GM19239 (cell line): ENCODE measurements at regions not wholly inside any gene's neighbourhood (a gene's known extent, or its start where the extent isn't known, plus 50 kb on each side); places are given as distances from the start of the nearest gene placed in this dataset.

Experiments used
- DNase-seq: peaks from one replicate; pipeline ENCODE4 v3.0.0; 2011; ENCODE audit warnings: low spot score; ENCODE audit not compliant: insufficient read length
- FAIRE-seq: peaks from 2 replicates; lab custom pipeline; 2011; peaks lifted over from hg19 to GRCh38; lab: Jason Lieb, UNC

DNA sequence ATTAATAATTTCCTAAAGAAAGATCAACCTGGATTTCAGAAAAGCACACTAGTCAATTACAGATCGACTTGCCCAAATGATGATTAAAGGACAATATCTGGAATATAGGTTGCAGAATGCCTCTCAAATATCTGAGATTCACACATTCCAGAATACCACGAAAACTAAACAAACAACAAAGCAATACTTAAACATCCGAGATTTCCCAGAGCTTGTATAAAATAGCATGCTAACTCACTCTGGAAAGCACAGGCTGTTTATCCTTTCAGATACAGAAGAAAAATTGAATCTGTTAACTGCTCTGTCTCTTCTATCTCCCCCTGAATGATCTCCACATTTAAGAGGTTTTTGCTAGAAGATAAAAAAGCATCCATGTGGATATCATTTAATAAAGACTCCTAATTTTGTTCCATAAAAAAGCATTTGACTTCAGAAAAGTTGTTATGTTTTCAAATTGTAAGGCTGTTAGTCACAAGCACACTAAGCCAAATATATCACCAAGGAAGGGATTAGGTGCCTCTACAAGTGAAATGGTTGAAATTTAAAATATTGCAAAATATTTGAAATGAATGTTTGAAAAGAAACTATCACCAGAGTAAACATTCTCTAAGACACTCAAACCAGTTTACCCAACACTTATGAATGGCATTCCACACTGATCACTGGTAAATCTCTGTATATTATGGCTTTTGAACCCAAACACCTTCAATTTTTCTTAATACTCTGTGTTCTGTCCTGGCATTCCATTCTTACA is 865.1 kb upstream of the ADAMTS5 start:
- FAIRE-seq (no peak), DNase-seq (no peak)

DNA sequence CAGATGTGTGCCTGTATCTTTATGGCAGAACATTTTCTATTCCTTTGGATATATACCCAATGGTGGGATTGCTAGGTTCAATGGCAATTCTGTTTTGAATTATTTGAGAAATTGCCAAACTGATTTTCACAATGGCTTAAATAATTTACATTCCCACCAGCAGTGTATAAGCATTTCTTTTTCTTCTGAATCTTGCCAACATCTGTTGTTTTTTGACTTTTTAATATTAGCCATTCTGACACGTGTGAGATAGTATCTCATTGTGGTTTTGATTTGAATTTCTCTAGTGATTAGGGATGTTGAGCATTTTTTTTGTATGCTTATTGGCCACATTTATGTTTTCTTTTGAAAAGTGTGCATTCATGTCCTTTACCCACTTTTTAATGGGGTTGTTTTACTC is 864.3 kb upstream of the ADAMTS5 start:
- no peak for FAIRE-seq
- DNase-seq: no peak

- FAIRE-seq: no peak
- DNase-seq: no peak
These were observed 861.1 kb upstream of the ADAMTS5 start for GRCh38 chr21:27827972-27828371.

DNA sequence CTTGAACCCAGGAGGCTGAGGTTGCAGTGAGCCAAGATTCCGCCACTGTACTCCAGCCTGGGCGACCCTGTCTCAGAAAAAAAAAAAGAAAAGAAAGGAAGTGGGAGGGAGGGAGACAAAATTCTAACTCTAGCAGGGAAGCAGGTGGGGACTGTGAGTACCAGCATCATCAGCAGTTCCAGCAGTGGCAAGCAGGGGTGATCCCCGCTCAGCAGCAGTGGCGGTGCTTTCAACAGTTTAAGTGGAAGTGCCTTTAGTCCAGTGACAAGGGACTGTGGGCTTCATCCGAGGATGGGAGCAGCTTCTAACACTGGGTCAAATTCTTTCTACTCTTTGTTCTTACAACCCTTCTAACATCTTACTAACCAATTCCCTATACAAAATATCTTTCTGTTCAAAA is 858.1 kb upstream of the ADAMTS5 start:
- DNase-seq (no peak), FAIRE-seq (no peak)

GRCh38 chr21:27823652-27824201 is 856.8 kb upstream of the ADAMTS5 start:
- DNase-seq (no peak), FAIRE-seq (no peak)

GRCh38 chr21:27820342-27820741 is 853.5 kb upstream of the ADAMTS5 start:
- FAIRE-seq (no peak), DNase-seq (no peak)

- FAIRE-seq (no peak), DNase-seq (no peak)
These were observed 852.4 kb upstream of the ADAMTS5 start for GRCh38 chr21:27819299-27819698.

DNA sequence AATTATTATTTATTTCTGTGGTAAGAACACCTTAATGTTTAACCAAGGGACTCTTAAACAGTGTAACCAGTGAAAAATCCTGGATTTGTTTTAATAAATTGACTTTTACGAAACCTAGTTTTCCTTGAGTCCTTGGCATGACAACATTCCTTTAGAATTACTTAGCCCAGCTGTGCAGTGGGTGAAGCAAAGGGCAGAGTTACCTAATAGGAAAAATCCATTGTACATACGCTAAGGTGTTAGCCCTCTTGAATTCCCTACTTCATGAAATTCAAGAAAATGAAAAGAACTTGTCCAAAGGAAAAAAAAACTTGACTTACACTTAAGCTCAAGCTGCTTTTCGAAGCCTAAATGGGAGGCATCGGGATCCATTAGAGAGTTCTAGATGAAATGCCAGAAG is 852.0 kb upstream of the ADAMTS5 start:
- DNase-seq: no peak
- FAIRE-seq: no peak

DNA sequence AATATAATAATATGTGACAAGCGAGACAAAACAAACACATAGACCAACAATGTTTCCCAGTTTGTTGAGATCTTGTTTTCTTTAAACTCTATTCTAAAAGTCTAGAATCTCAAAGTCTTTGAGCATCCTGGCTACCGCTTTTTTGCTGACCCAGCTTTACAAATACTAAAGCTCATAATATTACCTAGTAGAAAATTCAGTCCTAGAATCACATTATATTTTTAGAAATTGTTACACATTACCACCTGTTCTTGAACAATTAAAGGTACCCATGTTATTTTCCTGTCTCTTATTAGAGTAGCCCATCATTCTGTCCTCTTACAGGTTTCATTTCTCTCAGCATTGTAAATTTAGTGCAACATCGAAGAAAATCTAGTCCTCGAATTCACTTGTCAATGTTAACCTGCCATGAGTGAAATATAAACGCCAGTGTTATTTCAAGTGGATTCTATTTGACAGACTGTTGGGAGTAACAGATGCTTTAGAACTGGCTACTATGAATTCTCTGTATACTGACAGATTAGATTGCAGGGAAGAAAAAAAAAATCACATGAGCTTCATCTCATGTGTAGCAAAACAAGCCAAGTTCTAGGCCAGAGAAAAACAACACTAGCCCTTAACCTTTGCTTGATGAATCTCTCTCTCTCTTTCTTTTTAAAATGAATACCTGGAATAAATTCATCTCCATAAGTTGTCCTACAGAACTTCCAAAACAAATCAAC is 851.2 kb upstream of the ADAMTS5 start:
- FAIRE-seq (no peak), DNase-seq (no peak)

GRCh38 chr21:27817074-27817473 is 850.2 kb upstream of the ADAMTS5 start:
- DNase-seq: no peak
- no peak for FAIRE-seq

GRCh38 chr21:27816301-27816700 is 849.4 kb upstream of the ADAMTS5 start:
- no peak for DNase-seq
- FAIRE-seq: no peak

DNA sequence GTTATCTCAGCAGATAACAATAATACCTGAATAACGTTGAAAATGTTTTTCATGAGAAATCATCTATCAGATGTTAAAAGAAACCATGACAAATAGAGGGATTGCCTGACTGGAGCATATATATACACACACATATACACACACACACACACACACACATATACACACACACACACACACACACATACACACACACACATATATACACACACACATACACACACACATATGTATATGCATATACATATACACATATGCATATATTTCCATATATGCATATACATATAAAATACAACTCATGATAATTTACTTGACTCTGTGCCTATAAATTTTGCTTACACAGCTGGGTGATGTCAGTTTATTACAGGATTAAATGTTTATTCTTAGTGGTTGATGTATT is 847.3 kb upstream of the ADAMTS5 start:
- FAIRE-seq (no peak), DNase-seq (no peak)

GRCh38 chr21:27813750-27814149 is 846.9 kb upstream of the ADAMTS5 start:
- FAIRE-seq (no peak), DNase-seq (no peak)

DNA sequence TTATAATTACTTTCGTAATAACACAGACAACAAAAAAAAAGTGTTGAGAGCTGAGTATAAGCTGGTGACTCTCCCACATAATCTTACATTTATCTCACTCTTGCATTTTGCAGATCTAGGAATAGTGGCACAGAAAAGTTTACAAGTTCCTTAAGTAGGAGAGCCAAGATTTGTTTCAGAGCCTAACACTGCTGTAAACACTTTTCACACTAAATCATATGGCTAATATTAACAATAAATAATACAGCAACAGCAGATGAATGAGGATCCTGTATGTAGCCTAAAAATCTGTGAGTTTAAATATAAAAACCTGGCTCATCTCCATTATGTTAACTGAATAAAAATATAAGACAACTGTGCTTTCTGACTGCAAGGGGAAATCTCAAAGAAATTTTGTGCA is 846.5 kb upstream of the ADAMTS5 start:
- no peak for DNase-seq
- FAIRE-seq: no peak

DNA sequence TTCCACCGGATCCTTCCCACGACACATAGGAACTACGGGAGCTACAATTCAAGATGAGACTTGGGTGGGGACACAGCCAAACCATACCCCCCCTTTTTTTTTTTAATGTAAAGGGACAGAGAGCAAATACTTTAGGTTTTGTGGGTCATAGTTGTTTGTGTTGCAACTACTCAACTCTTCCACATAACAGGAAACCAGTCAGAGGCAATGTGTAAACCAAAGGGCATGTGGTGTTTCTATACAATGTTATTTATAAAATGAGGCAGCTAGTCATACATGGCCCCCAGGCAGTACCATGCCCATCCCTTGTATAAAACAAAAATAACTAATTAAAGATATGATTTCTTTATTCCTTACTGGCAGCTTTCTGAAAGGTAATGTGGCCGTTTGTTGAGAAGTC is 845.4 kb upstream of the ADAMTS5 start:
- DNase-seq (no peak), FAIRE-seq (no peak)

DNA sequence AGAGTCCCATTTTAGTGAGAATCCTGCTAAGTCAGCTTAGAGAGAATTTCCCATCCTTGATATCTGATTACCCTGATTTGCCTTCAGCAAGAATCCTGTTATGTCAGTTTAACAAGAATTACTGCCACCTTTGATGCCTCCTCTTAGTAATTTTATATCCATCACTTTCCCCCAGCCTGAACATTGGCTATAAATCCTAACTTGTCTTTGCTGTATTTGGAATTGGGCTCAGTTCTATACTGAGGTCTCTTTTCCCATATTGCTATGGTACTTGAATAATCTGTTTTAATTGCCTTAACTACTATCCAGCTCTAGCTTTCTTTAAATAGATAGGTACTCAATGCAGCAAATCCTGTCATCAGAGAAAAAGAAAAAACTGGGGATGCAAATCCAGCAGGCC is 842.0 kb upstream of the ADAMTS5 start:
- DNase-seq (no peak), FAIRE-seq (no peak)

- no peak for DNase-seq
These were observed 840.7 kb upstream of the ADAMTS5 start for GRCh38 chr21:27807596-27807995.

GRCh38 chr21:27806281-27806680 is 839.4 kb upstream of the ADAMTS5 start:
- DNase-seq: no peak

More at GRCh38 chr21:27807596-27807995, 840.7 kb upstream of the ADAMTS5 start:
- no peak for FAIRE-seq

GRCh38 chr21:27805696-27806095 is 838.8 kb upstream of the ADAMTS5 start:
- FAIRE-seq (no peak), DNase-seq (no peak)

More at GRCh38 chr21:27806281-27806680, 839.4 kb upstream of the ADAMTS5 start:
- FAIRE-seq: no peak

DNA sequence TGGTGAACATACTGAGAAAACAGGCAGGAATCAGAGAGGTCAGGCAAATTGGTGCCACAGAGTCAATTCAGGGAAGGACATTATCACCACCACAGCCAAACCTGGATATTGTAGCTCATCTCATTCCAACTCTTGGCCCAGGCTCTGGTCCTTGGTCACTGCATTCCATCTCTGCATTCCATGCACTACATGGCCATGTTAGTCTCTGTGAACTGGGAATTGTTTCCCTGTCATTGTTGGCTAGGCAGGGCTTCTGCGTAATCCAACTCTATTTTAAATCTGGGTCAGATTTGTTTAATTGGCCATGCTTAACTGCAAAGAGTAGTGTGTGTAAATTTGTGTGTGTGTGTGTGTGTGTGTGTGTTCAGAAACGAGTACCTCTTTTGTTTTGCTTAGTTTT is 837.6 kb upstream of the ADAMTS5 start:
- FAIRE-seq: no peak
- DNase-seq: no peak

GRCh38 chr21:27803571-27803970 is 836.7 kb upstream of the ADAMTS5 start:
- FAIRE-seq (no peak), DNase-seq (no peak)
